GM19239 (cell line): ENCODE measurements at regions not wholly inside any gene's neighbourhood (a gene's known extent, or its start where the extent isn't known, plus 50 kb on each side); places are given as distances from the start of the nearest gene placed in this dataset.

Experiments
- DNase-seq: peaks from one replicate; pipeline ENCODE4 v3.0.0; 2011; ENCODE audit warnings: low spot score; ENCODE audit not compliant: insufficient read length
- FAIRE-seq: peaks from 2 replicates; lab custom pipeline; 2011; peaks lifted over from hg19 to GRCh38; lab: Jason Lieb, UNC

DNA sequence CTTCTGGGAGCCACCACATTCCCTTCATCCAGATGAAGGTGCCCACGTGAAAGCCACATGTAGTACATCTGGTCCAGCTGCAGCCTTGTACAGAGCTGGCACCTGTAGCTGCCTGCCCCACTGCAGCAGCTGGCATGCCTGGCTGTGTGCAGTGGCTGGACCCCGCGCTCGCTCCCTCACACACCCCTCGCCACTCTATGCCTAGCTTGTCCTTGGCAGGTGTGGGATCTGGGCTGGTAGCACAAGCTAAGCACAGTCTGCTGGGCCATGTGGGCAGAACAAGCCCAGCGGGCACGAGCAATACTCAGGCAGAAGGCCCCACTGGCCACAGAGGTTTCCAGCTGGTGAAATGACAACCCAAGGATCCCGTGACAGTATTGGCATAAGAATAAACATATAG is 163.9 kb upstream of the PRNP start:
- no peak for FAIRE-seq
- DNase-seq: no peak

DNA sequence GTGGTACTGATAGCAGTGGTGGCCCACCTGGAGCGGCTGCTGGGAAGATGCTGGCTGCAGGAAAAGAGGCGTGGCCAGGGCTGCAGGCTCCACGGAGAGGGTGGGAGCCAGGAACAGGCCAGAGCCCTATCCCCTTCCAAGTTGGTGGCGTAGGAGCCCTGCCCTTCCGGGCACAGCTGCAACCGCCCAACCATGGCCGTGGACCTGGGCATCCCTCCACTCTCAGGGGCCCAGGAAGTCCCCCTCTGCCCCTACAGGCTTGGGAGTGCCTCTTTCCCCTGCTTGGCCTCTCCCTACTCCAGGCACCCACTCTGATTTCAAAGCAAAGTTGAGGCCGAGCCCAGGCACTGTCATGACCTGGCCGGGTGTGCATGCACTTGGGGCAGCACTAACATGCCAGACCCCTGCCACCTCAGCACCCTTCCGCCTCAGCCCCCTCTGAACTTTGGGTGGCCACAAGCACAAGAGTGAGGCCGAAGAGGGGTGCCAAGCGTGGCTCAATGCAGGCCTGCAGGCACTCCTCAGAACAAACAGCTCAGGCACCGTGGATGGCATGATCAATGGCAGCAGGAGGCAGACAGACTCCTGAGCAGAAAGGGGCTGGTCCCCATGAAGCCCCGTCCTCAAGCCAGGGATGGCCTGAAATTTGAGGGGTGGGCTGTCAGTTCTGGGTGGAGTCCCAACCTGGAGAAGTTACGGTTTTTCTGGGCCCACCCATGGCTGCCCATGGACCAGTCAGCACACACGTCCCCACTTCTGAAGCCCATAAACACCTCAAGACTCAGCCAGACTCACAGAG is 164.9 kb upstream of the PRNP start:
- FAIRE-seq: no peak
- no peak for DNase-seq

DNA sequence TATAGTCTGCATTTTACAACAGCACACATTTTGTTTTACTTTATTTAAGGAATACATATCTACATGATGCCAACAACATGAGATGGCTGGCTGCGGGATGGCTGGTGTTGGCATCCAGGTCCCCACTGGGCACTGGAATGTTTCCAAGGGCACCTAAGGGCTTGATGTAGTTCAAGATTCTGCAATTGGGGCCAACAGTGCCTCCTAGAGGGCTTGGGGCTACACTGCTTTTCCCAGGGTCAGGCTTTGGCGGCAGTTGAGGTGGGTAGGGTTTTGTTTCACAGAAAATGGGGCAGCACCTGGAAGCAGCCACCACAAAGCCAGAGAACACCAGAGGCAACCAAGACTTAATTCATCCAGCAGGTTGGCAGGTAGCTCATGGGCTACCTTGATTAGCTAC is 166.7 kb upstream of the PRNP start:
- DNase-seq: peak; percentile 16
- no peak for FAIRE-seq

DNA sequence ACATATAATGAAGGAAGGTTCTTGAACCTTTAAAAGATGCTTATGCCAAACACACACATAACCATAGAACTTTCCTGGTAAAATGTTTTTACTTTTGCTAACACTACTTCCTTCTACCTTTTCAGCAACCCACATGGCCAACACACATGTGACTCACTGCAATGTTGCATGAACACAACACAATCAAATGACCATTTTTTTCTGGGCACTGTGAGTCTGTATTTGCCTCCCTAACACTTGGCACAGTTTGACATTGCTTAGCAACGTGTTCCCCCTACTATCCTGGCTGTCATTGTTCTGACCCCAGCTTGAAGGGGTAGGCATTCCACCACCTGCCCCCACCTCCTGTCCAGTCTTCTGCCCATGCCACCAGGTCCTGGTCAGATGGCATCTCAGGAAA is 169.4 kb upstream of the PRNP start:
- FAIRE-seq: no peak

DNA sequence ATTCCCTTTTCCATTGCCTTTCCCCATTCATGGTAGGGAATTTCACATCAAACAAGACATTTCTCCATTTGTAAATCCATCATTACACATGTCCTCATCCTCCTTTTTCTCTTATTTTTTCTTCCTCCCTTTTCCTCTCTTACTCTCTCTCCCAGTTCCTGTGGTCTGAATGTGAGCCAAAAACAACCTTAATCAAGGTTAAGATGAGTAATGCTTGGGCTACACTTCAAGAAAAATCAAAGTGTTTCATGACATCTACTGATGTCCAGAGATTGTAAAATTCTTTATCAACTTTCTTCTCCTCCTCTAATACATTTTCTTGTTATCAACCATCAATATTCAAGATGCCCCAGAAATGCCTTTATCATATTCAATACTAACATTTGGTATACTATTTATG is 172.5 kb upstream of the PRNP start:
- no peak for FAIRE-seq
- DNase-seq: no peak

More for the DNA sequence above, 169.4 kb upstream of the PRNP start:
- no peak for DNase-seq

DNA sequence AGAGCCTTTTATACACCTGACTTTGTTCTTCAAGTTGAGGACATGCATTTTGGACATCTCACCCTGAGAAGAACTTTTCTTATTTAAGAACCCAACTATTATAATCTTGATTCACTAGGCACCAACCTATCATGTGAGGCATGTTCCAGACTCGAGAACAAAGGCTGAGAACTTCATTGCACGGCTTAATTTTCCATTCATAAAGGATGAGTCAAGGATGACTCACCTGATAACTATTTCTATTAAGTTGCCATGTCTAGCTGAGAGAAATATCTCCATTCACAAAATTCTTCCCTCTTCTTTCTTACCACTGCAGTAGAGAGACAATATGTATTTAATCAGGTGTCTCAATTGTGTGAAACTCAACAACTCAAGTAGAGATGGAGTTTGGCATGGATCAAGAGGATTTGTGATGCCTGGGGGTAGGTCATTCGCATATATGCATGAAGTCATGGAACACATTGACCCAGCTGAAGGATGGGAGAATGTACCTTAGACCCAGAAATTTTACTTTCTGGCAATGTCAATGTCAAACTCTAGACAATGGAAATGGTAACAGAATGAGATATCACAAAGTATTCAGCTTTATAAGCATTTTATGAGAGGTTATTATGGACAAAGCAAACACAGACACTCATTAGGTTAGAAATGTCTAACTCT is 173.2 kb upstream of the PRNP start:
- FAIRE-seq (no peak), DNase-seq (no peak)

DNA sequence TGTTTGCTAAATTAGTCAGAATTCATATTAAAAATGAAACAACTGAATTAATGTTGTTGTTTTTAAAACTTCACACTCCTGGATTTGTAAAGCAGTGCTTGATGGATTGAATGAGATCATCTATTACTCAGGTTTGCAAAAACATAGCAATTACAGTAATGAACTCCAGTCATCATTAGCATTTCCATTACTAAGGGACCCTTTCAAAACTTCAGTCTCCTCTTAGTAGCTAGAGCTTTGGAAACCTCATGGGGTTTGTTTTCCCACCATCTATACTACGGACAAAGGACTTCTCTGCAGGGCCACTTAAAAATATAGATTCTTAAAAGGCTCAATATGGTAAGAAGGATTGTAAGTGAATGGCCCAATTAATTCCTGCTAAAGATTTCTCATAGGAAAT is 174.5 kb upstream of the PRNP start:
- DNase-seq: no peak

DNA sequence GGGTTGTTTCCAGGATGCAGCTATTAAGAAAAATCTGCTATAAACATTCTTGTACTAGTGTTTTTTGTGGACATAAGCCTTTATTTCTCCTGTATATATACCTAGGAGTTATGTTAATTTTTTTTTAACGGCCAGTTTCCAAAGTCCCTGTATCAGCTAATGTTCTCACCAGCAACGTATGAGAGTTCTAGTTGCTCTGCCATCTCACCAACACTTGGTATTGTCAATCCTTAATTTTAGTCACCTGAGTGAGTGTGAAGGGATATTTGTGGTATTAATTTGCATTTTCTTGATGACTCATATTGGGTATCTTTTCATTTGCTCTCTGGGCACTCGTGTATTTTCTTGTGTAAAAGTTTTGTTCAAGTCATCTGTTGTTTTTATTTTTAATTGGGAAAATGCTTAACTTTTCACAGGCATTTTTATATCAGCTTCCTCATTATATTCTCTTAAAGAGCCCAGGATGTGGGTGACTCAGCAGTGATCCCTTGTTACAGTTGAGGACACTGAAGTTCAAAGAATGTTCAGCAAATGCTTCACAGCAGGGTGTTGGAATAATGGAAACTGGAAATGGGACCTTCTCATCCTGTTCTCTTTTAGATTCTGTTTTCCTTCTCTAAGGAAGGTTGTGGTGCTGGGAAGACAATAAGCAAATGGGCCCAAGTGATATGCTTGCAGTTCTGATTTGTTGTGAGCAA is 176.3 kb upstream of the PRNP start:
- DNase-seq: no peak
- FAIRE-seq: no peak

More for the DNA sequence above, 174.5 kb upstream of the PRNP start:
- no peak for FAIRE-seq

DNA sequence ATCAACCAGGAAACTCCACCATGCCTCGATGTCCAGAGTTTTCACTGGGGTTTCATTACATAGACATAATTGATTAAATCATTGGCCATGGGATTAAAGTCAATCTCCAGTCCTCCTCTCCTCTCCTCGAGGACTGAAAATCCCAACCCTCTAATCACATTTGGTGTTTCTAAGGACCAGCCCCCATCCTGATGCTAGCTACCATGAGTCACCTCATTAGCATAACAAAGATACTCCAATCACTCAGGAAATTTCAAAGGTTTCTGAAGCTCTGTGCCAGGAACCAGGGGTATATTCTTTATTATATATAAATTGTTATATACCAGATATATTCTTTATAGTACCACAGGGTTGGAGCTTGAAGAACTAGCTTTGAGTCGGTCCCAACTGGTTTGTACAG is 177.5 kb upstream of the PRNP start:
- FAIRE-seq: no peak
- no peak for DNase-seq

DNA sequence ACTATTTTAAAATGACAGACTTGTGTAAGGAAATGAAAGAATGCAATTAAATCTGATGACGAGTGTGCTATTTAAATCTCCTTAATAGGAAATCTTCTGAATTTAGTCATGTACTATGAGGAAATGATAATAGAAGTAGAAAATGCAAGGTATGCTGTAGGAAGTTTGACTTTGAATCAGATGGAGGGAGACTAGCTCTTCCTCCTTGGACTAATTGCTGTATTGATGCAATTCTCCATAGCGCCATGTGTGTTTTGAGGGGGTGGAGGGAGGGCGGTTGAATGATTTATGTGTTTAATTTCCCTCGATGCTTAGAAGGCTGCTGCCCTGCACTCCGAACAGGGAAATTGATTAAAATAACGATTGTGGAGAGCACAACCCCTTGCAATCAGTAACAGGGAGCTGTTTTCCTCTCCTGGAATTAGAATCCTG is 179.0 kb upstream of the PRNP start:
- FAIRE-seq (no peak), DNase-seq (no peak)

DNA sequence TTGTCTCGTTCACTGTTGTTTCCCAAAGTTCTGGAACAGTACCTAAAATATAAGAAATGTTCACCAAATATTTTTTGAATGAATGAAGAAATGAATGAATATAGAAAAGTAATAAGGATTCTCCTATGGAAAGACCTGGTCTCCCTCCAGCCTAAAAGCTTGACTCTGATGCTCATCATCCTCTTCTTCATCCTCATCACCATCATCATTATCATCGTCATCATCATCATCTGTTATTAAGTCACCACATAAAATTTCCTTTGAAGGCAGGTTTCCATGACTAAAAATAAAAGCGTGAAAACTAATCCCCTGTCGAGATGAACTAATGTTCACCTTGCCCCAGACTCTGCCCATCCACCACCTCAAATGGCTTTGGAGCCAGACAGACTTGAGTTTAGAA is 181.4 kb upstream of the PRNP start:
- no peak for FAIRE-seq
- DNase-seq: no peak

DNA sequence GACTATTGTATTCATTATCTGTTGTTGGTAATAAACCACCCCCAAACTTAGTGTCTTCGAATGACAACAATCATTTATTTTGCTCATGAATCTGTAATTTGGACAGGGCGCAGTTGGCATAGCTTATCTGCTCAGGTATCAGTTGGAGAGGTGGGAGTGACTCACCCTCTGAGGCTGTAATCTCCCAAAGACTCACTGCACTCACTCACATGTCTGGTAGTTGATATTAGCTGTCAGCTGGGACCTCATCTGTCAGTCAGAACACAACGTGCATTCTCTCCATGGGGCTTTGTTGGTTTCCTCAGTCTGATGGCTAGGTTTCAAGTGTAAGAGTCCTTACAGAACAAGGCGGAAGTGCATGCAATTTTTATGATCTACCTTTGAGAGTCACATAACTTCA is 183.5 kb upstream of the PRNP start:
- FAIRE-seq (no peak), DNase-seq (no peak)

DNA sequence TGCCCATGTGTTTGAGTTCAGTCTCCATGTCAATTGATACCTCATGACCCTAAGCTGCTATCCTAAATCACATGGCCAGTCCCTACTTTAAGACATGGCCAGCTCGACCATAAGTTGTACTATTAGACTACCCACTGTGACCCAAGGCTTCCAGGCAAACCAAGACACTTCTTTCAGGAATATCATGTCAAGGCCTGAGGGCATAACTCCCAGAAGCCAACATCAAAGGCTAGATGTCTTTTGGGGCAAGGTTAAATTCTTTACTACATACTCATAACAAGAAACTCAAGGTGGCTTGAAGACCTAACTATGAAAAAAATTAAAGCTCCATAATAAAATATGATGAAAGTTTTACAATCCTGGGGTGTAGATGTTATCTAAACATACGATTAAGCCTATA is 192.9 kb upstream of the PRNP start:
- DNase-seq: no peak
- FAIRE-seq: no peak

DNA sequence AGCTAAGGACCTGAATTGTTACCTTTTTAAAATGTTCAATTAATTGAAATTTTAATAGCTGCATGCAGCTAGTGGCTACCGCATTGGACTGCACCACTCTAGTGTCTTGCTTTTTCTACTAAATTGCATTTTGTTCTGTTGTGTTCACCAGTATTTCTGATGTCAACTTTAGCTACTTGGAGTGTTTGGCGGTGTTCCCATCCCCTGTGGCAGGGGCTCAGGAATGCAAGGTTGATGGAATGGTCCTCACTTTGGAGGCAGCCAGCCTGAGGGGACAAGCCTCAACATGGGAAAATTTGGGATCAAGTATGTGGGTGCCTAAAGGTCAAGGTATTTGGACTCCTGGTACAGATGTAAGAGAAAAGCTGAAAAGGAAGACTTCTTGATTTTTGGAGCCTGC is 194.6 kb upstream of the PRNP start:
- FAIRE-seq: no peak
- DNase-seq: no peak

DNA sequence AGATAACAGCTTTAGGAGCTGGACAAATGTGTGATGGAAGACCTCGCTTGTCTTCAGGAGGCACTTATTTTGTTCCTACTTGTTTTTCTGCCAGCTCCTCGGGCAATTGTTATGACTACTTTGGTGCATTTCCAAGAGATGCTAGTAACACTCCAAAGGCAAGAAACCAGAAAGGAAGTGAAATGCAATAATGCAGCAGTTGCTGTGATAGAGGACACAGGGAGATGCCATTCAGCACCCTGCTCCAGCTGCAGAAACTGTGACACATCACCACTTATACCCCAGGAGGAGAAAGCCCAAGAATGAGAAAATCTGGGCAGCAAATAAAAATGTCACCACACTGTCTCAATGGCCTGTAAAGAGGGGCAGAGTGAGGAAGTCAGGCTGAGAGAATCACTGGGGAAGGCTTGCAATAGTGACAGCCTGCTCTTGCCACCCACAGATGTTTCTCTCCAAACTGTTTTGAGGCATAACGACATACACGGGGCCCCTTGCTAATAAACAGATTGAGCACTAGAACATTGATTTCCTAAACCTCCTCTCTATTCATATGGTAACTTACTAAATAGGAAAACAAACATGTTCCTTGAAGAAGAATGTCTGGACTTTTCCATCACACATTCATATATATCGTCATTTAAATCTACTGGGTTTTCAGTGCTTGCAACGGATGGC is 195.5 kb upstream of the PRNP start:
- FAIRE-seq (no peak), DNase-seq (no peak)

DNA sequence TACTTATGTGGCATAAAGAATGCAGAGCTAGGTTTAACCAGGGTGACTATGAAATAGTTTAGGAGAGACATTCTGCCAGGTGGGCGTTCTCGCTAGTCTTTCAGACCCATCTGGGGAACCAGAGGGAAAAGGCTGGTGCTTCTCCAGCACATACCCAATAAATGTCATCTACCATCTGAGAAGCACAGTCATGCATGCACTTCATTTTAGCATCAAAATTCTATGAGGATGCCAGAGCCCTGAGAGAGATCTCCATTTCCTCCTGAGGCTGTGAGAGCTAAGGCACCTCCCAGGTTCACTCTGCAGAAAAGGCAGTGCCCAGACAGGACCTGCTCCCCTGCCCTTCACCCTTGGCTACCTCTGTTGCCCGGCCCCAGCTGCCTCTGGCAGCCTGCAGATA is 196.2 kb upstream of the PRNP start:
- no peak for FAIRE-seq
- DNase-seq: no peak

DNA sequence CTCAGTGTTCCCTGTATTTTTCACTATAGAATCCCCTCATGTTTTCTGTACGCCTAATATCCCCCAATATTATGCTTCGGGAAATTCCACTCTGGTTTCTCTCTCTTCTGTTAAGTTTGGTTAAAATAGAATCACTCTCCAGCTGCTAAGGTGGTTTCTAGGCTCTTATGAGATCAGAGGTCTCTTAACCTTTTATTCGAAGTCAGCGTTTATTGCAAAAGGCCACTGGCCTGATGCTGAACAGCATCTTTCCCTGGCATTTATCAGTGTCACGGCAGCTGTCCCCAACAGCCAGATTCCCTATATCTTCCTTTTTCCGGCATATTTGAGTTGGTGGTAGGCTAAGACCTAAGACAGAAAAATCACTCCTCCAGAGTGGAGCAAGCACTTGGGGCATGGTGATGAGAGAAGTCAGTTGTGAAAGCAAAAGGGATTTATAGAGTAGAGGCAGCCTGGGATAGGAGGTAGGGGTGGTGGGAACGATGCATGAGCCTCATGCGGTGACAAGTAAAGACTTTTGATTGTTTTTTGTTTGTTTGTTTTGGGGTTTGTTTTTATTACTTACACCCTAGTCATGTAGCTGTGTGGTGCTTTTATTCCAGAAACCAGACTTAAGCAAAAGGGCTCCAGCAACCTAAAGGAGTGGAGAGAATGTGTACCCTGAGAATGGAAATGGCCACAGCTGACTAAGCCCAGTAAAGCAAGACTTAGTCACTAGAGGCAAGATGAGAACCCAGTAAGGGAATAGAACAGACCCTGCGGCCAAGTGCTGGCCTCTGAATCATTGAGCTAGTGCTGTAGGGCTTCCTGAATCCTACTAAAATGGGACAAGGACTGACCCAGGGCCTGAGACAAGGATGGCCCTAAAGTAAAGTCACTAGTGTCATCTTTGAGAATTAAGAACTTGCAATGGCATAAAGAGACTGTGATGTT is 197.6 kb upstream of the PRNP start:
- no peak for FAIRE-seq
- DNase-seq: no peak

DNA sequence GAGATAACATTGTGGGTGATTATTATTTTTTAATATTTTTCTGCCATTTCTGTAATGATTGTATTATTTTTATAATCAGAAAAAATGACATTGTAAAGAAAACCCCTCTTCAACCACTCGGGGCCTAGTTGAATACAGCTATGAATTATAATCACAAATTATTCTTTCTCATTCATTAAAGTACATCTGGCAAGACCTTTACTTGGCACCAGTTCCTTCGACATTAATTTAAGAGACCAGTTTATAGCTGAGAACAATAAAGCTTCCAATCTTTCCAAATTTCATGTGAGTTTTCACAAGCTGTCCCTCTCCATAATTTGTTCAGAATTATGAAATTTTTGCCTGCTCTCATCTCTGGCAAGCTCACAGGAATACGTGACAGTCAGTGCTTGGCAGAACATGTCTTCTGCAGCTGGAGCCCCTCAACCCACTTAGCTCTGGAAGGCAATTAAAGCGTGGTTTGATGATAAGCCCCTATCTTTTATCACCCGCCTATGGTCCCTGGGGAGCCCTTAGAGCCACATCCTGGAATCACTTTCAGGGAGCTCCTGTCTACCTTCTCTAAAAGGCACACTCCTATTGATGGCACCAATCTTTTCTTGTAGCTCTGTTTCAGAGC is 201.8 kb upstream of the PRNP start:
- no peak for FAIRE-seq
- no peak for DNase-seq

DNA sequence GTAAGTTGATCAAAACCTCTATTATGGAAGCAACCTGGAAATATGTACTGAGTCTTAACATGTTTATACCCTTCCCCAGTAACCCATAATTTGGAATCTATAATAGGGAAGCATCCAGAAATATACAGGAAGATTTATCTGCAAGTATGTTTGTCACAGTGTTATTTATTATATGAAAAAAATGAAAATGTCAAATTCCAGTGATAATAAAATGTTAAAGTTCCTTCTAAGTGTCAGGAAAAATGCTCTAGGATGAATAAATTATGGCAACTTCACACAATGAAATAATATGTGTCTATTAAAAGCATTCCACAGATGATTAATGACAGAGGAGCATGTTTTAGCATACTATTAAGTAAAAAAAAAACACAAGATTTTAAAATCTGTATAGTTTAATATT is 202.3 kb upstream of the PRNP start:
- DNase-seq (no peak), FAIRE-seq (no peak)
